Esophagus squamous epithelium (tissue), 4 donors: ENCODE measurements at regions not wholly inside any gene's neighbourhood (a gene's known extent, or its start where the extent isn't known, plus 50 kb on each side); places are given as distances from the start of the nearest gene placed in this dataset.

Experiments used
- CTCF ChIP-seq, 6 experiments: fragments of 450-650 bp in 4 of 6; fragments of 200-600 bp in 2 of 6; sonication (generic) in 2 of 6; IDR thresholded peaks; one replicate each; pipeline ENCODE4 v1.5.1; 2016 to 2019; ENCODE audit warnings: antibody characterized with exemption in 6 of 6, mild to moderate bottlenecking in 4 of 6, moderate library complexity in 4 of 6
- POLR2A ChIP-seq, 4 donors: fragments of 450-650 bp; IDR thresholded peaks; one replicate each; pipeline ENCODE4 v1.6.1; 2017; ENCODE audit warnings: antibody characterized with exemption in 4 of 4, mild to moderate bottlenecking in 4 of 4, moderate library complexity in 3 of 4

- no peak for TF ChIP-seq POLR2A (IDR thresholded peaks at IDR 0.05)
- no peak for TF ChIP-seq CTCF (IDR thresholded peaks at IDR 0.05)
Measured at GRCh38 chr13:106262886-106263285, 272.6 kb downstream of the EFNB2 start.
